CD14-positive monocyte (primary cell): ENCODE measurements at regions not wholly inside any gene's neighbourhood (a gene's known extent, or its start where the extent isn't known, plus 50 kb on each side); places are given as distances from the start of the nearest gene placed in this dataset.

Source experiments
- DNase-seq, 3 donors: peaks; one replicate each; pipeline ENCODE4 v3.0.0-alpha.2; 2011 to 2022
- H2AFZ ChIP-seq: 2 replicates; pipeline ENCODE4 v1.6.0; 2012; ENCODE audit warnings: mild to moderate bottlenecking, low read depth, low read length, inconsistent platforms; ENCODE audit not compliant: insufficient read depth, poor library complexity, severe bottlenecking
- H3K27ac ChIP-seq, 2 donors: 1 replicate in 1 of 2; 2 replicates in 1 of 2; pipeline ENCODE4 v1.5.1; 2012 to 2013; ENCODE audit warnings: low read length in 2 of 2, control low read depth in 1 of 2, inconsistent platforms in 1 of 2, low read depth in 1 of 2, mild to moderate bottlenecking in 1 of 2
- H3K27me3 ChIP-seq, 2 donors: one replicate each; pipeline versions ENCODE4 v1.6.0 to v1.6.1; 2011 to 2013; ENCODE audit warnings: low read length in 2 of 2; ENCODE audit not compliant: control insufficient read depth in 2 of 2, insufficient read depth in 2 of 2
- H3K36me3 ChIP-seq, 2 donors: replicated peaks in 1 of 2; 1 replicate in 1 of 2; 2 replicates in 1 of 2; pipeline versions ENCODE4 v1.5.1 to v1.6.1; 2012 to 2013; ENCODE audit warnings: low read length in 2 of 2, control low read depth in 1 of 2, inconsistent platforms in 1 of 2, mild to moderate bottlenecking in 1 of 2; ENCODE audit not compliant: insufficient read depth in 2 of 2, control insufficient read depth in 1 of 2
- H3K4me1 ChIP-seq, 2 donors: 1 replicate in 1 of 2; 2 replicates in 1 of 2; pipeline versions ENCODE4 v1.5.1 to v1.6.1; 2012 to 2013; ENCODE audit warnings: low read length in 2 of 2, control low read depth in 1 of 2, inconsistent platforms in 1 of 2, mild to moderate bottlenecking in 1 of 2, moderate library complexity in 1 of 2; ENCODE audit not compliant: insufficient read depth in 2 of 2, control insufficient read depth in 1 of 2
- H3K4me2 ChIP-seq: replicated peaks from 2 replicates; pipeline ENCODE3; 2012; ENCODE audit warnings: low read length, moderate library complexity, mild to moderate bottlenecking; ENCODE audit not compliant: poor library complexity, severe bottlenecking; ENCODE audit errors: extremely low read depth
- H3K4me3 ChIP-seq, 3 experiments: fragments of 200-600 bp in 1 of 3; sonication (generic) in 1 of 3; replicated peaks in 1 of 3; 1 replicate in 2 of 3; 2 replicates in 1 of 3; pipeline ENCODE4 v1.5.1; 2011 to 2013; ENCODE audit warnings: low read length in 3 of 3, mild to moderate bottlenecking in 3 of 3, control low read depth in 2 of 3, low read depth in 2 of 3, inconsistent platforms in 1 of 3, moderate library complexity in 1 of 3
- H3K79me2 ChIP-seq: 2 replicates; pipeline ENCODE4 v1.6.0; 2012; ENCODE audit warnings: mild to moderate bottlenecking, control low read depth, inconsistent platforms, low read length, moderate library complexity; ENCODE audit not compliant: insufficient read depth
- H3K9ac ChIP-seq: 2 replicates; pipeline ENCODE4 v1.6.0; 2017; ENCODE audit warnings: low read length, mild to moderate bottlenecking; ENCODE audit not compliant: insufficient read depth, poor library complexity, severe bottlenecking
- H3K9me3 ChIP-seq, 2 donors: replicated peaks in 1 of 2; 1 replicate in 1 of 2; 2 replicates in 1 of 2; pipeline versions ENCODE4 v1.5.1 to v1.6.1; 2012 to 2013; ENCODE audit warnings: low read length in 2 of 2, control low read depth in 1 of 2; ENCODE audit not compliant: control insufficient read depth in 1 of 2, insufficient read depth in 1 of 2
- H4K20me1 ChIP-seq: 2 replicates; pipeline ENCODE4 v1.6.0; 2012; ENCODE audit warnings: mild to moderate bottlenecking, low read length, control low read depth, moderate library complexity; ENCODE audit not compliant: insufficient read depth
- H3K27ac Mint-ChIP-seq, 7 donors: one replicate each; pipeline ENCODE4 v1.8.0; 2020; ENCODE audit warnings: mild to moderate bottlenecking in 7 of 7, mixed read lengths in 7 of 7, moderate library complexity in 6 of 7, inconsistent platforms in 2 of 7
- H3K27me3 Mint-ChIP-seq, 3 donors: one replicate each; pipeline ENCODE4 v1.8.0; 2021 to 2022; ENCODE audit warnings: low read depth in 3 of 3, mild to moderate bottlenecking in 3 of 3, mixed read lengths in 3 of 3, moderate library complexity in 3 of 3, inconsistent platforms in 1 of 3
- H3K36me3 Mint-ChIP-seq, 2 donors: one replicate each; pipeline ENCODE4 v1.8.0; 2020; ENCODE audit warnings: mixed read lengths in 2 of 2, inconsistent platforms in 1 of 2, mild to moderate bottlenecking in 1 of 2
- H3K4me1 Mint-ChIP-seq: one replicate; pipeline ENCODE4 v1.8.0; 2020; ENCODE audit warnings: mild to moderate bottlenecking, mixed read lengths
- H3K4me3 Mint-ChIP-seq, 2 donors: one replicate each; pipeline ENCODE4 v1.8.0; 2020; ENCODE audit warnings: mild to moderate bottlenecking in 2 of 2, mixed read lengths in 2 of 2, moderate library complexity in 1 of 2
- H3K9me3 Mint-ChIP-seq, 7 donors: one replicate each; pipeline ENCODE4 v1.8.0; 2020 to 2022; ENCODE audit warnings: mixed read lengths in 7 of 7, mild to moderate bottlenecking in 6 of 7, moderate library complexity in 6 of 7, inconsistent platforms in 2 of 7
- CTCF ChIP-seq: fragments of 200-600 bp; IDR thresholded peaks from one replicate; pipeline ENCODE4 v1.8.0; 2022; ENCODE audit warnings: antibody characterized with exemption, mild to moderate bottlenecking
- WGBS: methylation state at CpG from one replicate; pipeline ENCODE4 v1.1.5; 2013; ENCODE audit warnings: missing lambda C conversion rate; ENCODE audit not compliant: insufficient coverage; 5-methylcytosine and 5-hydroxymethylcytosine counted together
- intact Hi-C, 2 donors: fragments of 100-400 bp; cut with micrococcal nuclease; formaldehyde crosslinking; loops; one replicate each; pipeline versions ENCODE4 v1.15.0 to v1.15.1; 2023

DNA sequence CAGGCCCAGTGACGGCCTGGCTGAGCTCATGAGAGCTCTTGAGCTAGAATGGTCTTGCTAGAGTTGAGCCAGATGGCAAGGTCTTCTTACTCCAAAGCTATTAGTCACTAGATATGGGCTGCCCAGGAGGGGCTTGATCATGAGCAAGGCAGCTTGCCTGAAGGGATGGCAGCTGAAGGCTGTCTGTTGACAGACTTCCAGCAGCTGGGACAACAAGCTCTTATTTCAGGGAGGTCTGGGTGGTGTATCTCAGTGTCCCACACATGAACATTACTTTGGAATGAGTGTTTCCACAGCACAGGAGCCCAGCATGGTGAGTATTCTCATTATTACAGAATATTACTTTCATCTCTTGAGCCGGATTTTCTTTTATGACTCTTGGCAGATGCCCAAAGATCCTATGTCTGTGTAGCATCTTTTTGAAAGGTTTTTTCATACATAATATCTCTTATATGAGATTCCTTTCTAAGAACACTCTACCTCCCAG, 414.1 kb downstream of the ARHGEF28 start:
- TF ChIP-seq CTCF = no peak
- H3K27ac Mint-ChIP-seq = no peak overlapping the region

DNA sequence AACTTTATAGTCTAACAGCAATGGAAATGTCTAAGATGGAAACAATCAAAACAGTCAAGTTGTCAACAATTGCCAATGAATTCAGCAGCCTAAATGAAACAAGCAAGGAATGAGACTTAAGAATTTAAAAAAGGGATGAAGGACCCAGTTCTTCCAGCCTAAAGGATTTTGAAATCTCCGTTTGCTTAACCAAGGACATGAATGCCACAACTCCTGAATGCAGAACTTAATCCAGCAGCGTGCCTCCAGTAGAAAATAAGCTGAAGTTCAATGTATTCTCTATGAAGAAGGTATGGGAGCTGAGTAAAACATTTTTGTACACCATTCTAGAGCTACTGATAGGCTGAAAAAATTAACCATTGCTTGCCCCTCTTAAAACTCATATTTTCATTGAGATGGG, 411.3 kb downstream of the ARHGEF28 start:
- Mint-ChIP-seq H3K36me3 (no peaks in the 10 kb centered on the region), H3K4me1 (peaks cover 9% of the 10 kb centered on the region), H3K27me3 (peaks cover 3 to 4% (median 4%) of the 10 kb centered on the region in 3 donors), H3K4me3 (no peak overlapping the region), H3K9me3 (no peaks in the 10 kb centered on the region), H3K27ac (no peak overlapping the region)
- Histone ChIP-seq H3K27ac (no peak overlapping the region), H3K9me3 (no peaks in the 10 kb centered on the region), H3K4me2 (no peak overlapping the region), H3K4me3 (no peak overlapping the region), H4K20me1 (no peaks in the 10 kb centered on the region), H3K79me2 (no peaks in the 10 kb centered on the region), H2AFZ (no peak overlapping the region), H3K27me3 (no peaks in the 10 kb centered on the region), H3K9ac (no peak overlapping the region), H3K4me1 (peaks cover 4 to 5% of the 10 kb centered on the region in 2 donors), H3K36me3 (no peaks in the 10 kb centered on the region)
- no CpG with 5 or more reads among the region's 2 CpGs for WGBS
- intact Hi-C loops = no loop called here
- no peak for TF ChIP-seq CTCF
- DNase-seq = no peak

More for the DNA sequence above, 414.1 kb downstream of the ARHGEF28 start:
- Histone ChIP-seq H3K9me3 (no peaks in the 10 kb centered on the region), H3K27me3 (no peaks in the 10 kb centered on the region), H3K4me2 (no peak overlapping the region), H3K9ac (no peak overlapping the region), H3K27ac (no peak overlapping the region), H2AFZ (no peak overlapping the region), H3K79me2 (no peaks in the 10 kb centered on the region), H3K36me3 (no peaks in the 10 kb centered on the region), H3K4me1 (peaks cover 4 to 5% of the 10 kb centered on the region in 2 donors), H3K4me3 (no peak overlapping the region), H4K20me1 (no peaks in the 10 kb centered on the region)
- WGBS = no CpG with 5 or more reads among the region's 2 CpGs
- peaks cover 0 to 9% (median 0%) of the 10 kb centered on the region in 3 donors for H3K27me3 Mint-ChIP-seq
- peaks cover 8% of the 10 kb centered on the region for H3K4me1 Mint-ChIP-seq
- no peaks in the 10 kb centered on the region for H3K36me3 Mint-ChIP-seq
- no peak overlapping the region for H3K4me3 Mint-ChIP-seq
- H3K9me3 Mint-ChIP-seq = no peaks in the 10 kb centered on the region
- intact Hi-C loops = no loop called here
- no peak for DNase-seq
